AG04449 (cell line): ENCODE measurements at regions not wholly inside any gene's neighbourhood (a gene's known extent, or its start where the extent isn't known, plus 50 kb on each side); places are given as distances from the start of the nearest gene placed in this dataset.
A peak's percentile ranks its signal among the peaks of the same experiment; 100 is the strongest.

Experiments used
- CTCF ChIA-PET: fragments of 350-600 bp; formaldehyde crosslinking; extraction: SDS; loops from one replicate; lab custom pipeline; 2021; ENCODE audit warnings: antibody characterized with exemption; lab: Yijun Ruan, JAX
- POLR2A ChIA-PET: fragments of 400-600, 350-600 bp; formaldehyde crosslinking; extraction: SDS; loops from one replicate; lab custom pipeline; 2020; ENCODE audit warnings: antibody characterized with exemption, inconsistent platforms; lab: Yijun Ruan, JAX
- DNase-seq: peaks from one replicate; pipeline ENCODE4 v3.0.0-alpha.2; 2010; ENCODE audit warnings: low read depth, low spot score
- H3K4me3 ChIP-seq: 2 replicates; pipeline ENCODE4 v1.5.1; 2011; ENCODE audit warnings: low read depth, mild to moderate bottlenecking, control low read depth, low read length
- CTCF ChIP-seq: IDR thresholded peaks from one replicate; pipeline ENCODE4 v1.5.1; 2011; ENCODE audit warnings: mild to moderate bottlenecking, moderate library complexity, low read length, control low read depth, inconsistent platforms; ENCODE audit not compliant: insufficient read depth; ENCODE audit errors: missing control alignments

GRCh38 chr11:111063726-111064517, 181.6 kb upstream of the POU2AF2 start:
- CTCF ChIA-PET, result no interaction called here
- no peak for TF ChIP-seq CTCF

GRCh38 chr11:111062420-111062819, 183.1 kb upstream of the POU2AF2 start:
- no peak overlapping the region for H3K4me3 ChIP-seq
- no peak for TF ChIP-seq CTCF
- ChIA-PET CTCF (no interaction called here), POLR2A (no interaction called here)
- no peak for DNase-seq

More at GRCh38 chr11:111063726-111064517, 181.6 kb upstream of the POU2AF2 start:
- peak; percentile 4 for DNase-seq
- no peak overlapping the region for H3K4me3 ChIP-seq
- POLR2A ChIA-PET, result no interaction called here

GRCh38 chr11:111059726-111060125, 185.8 kb upstream of the POU2AF2 start:
- no peak for DNase-seq
- H3K4me3 ChIP-seq, result no peak overlapping the region
- CTCF ChIA-PET, result no interaction called here
- no peak for TF ChIP-seq CTCF
- POLR2A ChIA-PET, result no interaction called here

GRCh38 chr11:111049131-111049530, 196.4 kb upstream of the POU2AF2 start:
- POLR2A ChIA-PET, result no interaction called here
- CTCF ChIA-PET, result no interaction called here
- H3K4me3 ChIP-seq, result no peak overlapping the region
- DNase-seq, result no peak
- no peak for TF ChIP-seq CTCF

- no peak overlapping the region for H3K4me3 ChIP-seq
- no peak for TF ChIP-seq CTCF
- DNase-seq, result no peak
- POLR2A ChIA-PET, result no interaction called here
- CTCF ChIA-PET, result no interaction called here
These were observed 198.2 kb upstream of the POU2AF2 start for GRCh38 chr11:111047374-111047773.

GRCh38 chr11:111046291-111046690, 199.2 kb upstream of the POU2AF2 start:
- DNase-seq, result no peak
- ChIA-PET POLR2A (no interaction called here), CTCF (no interaction called here)
- TF ChIP-seq CTCF, result no peak
- H3K4me3 ChIP-seq, result no peak overlapping the region
